Activated CD8-positive, alpha-beta T cell treated with anti-CD3 and anti-CD28 coated beads for 36 hours (primary cell): ENCODE measurements at regions not wholly inside any gene's neighbourhood (a gene's known extent, or its start where the extent isn't known, plus 50 kb on each side); places are given as distances from the start of the nearest gene placed in this dataset.

Experiments used
- ATAC-seq: fragments of 200-7000 bp; cut with Tn5 transposase; one replicate; pipeline ENCODE4 v1.10.0; 2021; ENCODE audit warnings: mild to moderate bottlenecking, moderate library complexity
- CTCF ChIA-PET: fragments of 350-600 bp; sonication (Branson Sonifier 250); formaldehyde crosslinking; loops from one replicate; lab custom pipeline; 2021; ENCODE audit warnings: antibody characterized with exemption; lab: Charles Lee
- POLR2A ChIA-PET: fragments of 350-600 bp; sonication (Branson Sonifier 250); formaldehyde crosslinking; loops from one replicate; lab custom pipeline; 2021; ENCODE audit warnings: antibody characterized with exemption; lab: Charles Lee
- DNase-seq: peaks from one replicate; pipeline ENCODE4 v3.0.0-alpha.2; 2020
- H3K27ac Mint-ChIP-seq: one replicate; pipeline ENCODE4 v1.8.0; 2021; ENCODE audit warnings: mild to moderate bottlenecking, mixed read lengths
- H3K27me3 Mint-ChIP-seq: one replicate; pipeline ENCODE4 v1.8.0; 2021; ENCODE audit warnings: mixed read lengths
- H3K36me3 Mint-ChIP-seq: one replicate; pipeline ENCODE4 v1.8.0; 2021; ENCODE audit warnings: low read depth, mixed read lengths
- H3K4me1 Mint-ChIP-seq: one replicate; pipeline ENCODE4 v1.8.0; 2021; ENCODE audit warnings: low read depth, mixed read lengths
- H3K4me3 Mint-ChIP-seq: one replicate; pipeline ENCODE4 v1.8.0; 2021; ENCODE audit warnings: mild to moderate bottlenecking, moderate library complexity, mixed read lengths
- H3K9me3 Mint-ChIP-seq: one replicate; pipeline ENCODE4 v1.8.0; 2021; ENCODE audit warnings: mixed read lengths
- intact Hi-C: fragments of 100-400 bp; cut with micrococcal nuclease; formaldehyde crosslinking; loops from one replicate; pipeline ENCODE4 v1.10.0; 2022
- TF ChIP-seq, protein P1 (sequence below): fragments of 200-600 bp; IDR thresholded peaks from one replicate; pipeline ENCODE4 v1.8.0; 2022; ENCODE audit warnings: antibody characterized with exemption, mild to moderate bottlenecking

DNA sequence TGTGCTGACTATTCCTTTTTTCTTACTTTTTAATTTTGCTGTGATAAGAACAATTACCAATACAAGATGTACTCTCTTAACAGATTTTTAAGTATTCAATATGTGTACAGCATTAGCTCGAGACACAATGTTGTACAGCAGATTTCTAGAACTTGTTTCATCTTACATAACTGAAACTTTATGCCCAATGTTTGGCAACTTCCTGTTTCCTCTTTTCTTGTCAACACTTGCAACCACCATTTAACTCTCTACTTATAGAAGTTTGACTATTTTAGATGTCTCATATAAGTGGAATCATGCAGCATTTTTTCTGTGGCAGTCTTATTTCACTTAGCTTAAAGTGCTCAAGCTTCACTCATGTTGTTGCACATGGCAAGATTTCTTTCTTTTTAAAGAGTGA, 1426.8 kb downstream of the SLITRK5 start:
- Mint-ChIP-seq H3K27me3 (no peaks in the 10 kb centered on the region), H3K4me3 (no peak overlapping the region), H3K36me3 (no peaks in the 10 kb centered on the region), H3K4me1 (no peaks in the 10 kb centered on the region), H3K27ac (no peak overlapping the region), H3K9me3 (peaks cover 7% of the 10 kb centered on the region)
- ChIA-PET CTCF (no interaction called here), POLR2A (no interaction called here)
- DNase-seq (no peak), ATAC-seq (no peak)
- TF ChIP-seq, protein P1, sequence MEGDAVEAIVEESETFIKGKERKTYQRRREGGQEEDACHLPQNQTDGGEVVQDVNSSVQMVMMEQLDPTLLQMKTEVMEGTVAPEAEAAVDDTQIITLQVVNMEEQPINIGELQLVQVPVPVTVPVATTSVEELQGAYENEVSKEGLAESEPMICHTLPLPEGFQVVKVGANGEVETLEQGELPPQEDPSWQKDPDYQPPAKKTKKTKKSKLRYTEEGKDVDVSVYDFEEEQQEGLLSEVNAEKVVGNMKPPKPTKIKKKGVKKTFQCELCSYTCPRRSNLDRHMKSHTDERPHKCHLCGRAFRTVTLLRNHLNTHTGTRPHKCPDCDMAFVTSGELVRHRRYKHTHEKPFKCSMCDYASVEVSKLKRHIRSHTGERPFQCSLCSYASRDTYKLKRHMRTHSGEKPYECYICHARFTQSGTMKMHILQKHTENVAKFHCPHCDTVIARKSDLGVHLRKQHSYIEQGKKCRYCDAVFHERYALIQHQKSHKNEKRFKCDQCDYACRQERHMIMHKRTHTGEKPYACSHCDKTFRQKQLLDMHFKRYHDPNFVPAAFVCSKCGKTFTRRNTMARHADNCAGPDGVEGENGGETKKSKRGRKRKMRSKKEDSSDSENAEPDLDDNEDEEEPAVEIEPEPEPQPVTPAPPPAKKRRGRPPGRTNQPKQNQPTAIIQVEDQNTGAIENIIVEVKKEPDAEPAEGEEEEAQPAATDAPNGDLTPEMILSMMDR = no peak
- intact Hi-C loops = no loop called here

DNA sequence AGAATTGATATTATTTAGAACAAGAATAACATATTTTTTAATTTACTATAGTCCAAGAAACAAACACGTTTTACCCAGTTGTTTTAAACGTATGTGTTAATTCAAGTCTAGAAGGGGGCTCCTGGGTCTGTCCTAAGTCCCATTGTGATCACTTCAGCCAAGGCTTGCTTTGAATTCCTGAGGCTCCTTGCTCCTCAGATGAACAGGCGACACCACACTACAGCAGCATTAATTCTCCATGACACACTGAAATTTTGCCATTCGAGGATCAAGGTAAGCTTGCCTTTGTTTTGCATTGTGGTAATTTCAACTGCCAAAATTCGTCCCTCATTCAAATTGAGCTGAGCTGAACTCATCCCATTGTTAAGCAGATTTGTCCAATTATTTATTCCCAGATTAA, 1442.6 kb downstream of the SLITRK5 start:
- no peaks in the 10 kb centered on the region for H3K4me1 Mint-ChIP-seq
- peaks cover 2% of the 10 kb centered on the region for H3K9me3 Mint-ChIP-seq
- no peaks in the 10 kb centered on the region for H3K36me3 Mint-ChIP-seq
- H3K27me3 Mint-ChIP-seq = no peaks in the 10 kb centered on the region
- H3K4me3 Mint-ChIP-seq = no peak overlapping the region
- no peak for DNase-seq
- ChIA-PET POLR2A (no interaction called here), CTCF (no interaction called here)
- intact Hi-C loops = no loop called here
- H3K27ac Mint-ChIP-seq = no peak overlapping the region
- no peak for ATAC-seq
- TF ChIP-seq, protein P1 = no peak

DNA sequence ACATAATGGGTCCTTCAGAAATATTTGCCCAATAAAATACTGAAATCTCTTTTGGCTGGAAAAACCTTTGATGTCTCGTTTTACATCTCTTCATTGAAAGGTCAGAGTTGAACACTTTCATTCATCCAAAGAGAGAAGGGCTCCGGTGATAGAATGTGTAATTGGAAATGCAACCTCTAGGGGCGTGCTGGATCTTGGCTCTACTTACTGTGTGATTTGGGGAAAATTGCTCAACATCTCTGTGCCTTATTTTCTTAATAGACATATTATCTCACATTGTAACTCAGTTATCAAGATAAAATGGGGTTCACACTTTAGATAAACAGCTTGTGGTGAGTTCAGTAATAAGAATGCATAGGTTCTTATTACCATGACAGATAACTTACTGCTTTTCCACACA, 1444.1 kb downstream of the SLITRK5 start:
- H3K36me3 Mint-ChIP-seq = no peaks in the 10 kb centered on the region
- TF ChIP-seq, protein P1 = no peak
- no peak overlapping the region for H3K4me3 Mint-ChIP-seq
- H3K9me3 Mint-ChIP-seq = peaks cover 7% of the 10 kb centered on the region
- no peaks in the 10 kb centered on the region for H3K27me3 Mint-ChIP-seq
- intact Hi-C loops = no loop called here
- DNase-seq = no peak
- ChIA-PET POLR2A (no interaction called here), CTCF (no interaction called here)
- H3K4me1 Mint-ChIP-seq = no peaks in the 10 kb centered on the region
- H3K27ac Mint-ChIP-seq = no peak overlapping the region
- no peak for ATAC-seq

DNA sequence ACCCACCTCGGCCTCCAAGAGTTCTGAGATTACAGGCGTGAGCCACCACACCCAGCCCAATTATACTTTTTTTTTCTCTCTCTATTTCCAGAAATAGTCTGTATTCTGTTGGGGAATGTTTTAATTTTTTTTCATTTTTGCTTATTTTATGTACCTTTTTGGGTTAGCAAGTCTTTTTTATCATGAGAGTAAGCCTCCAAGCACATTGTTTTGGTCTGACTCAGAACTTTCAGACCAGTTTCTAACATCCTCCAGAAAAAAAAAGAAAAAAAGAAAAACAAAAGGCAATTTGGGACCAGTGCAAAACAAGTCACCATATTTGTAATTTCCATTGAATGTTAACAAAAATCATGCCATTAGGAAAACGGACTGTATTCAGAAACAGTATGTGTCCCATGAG, 1465.5 kb downstream of the SLITRK5 start:
- no peak overlapping the region for H3K4me3 Mint-ChIP-seq
- ATAC-seq (no peak), DNase-seq (no peak)
- H3K27ac Mint-ChIP-seq = no peak overlapping the region
- H3K4me1 Mint-ChIP-seq = no peaks in the 10 kb centered on the region
- intact Hi-C loops = no loop called here
- POLR2A ChIA-PET = no interaction called here
- TF ChIP-seq, protein P1 = no peak
- H3K27me3 Mint-ChIP-seq = no peaks in the 10 kb centered on the region
- CTCF ChIA-PET = no interaction called here
- no peaks in the 10 kb centered on the region for H3K36me3 Mint-ChIP-seq
- H3K9me3 Mint-ChIP-seq = peaks cover 5% of the 10 kb centered on the region

DNA sequence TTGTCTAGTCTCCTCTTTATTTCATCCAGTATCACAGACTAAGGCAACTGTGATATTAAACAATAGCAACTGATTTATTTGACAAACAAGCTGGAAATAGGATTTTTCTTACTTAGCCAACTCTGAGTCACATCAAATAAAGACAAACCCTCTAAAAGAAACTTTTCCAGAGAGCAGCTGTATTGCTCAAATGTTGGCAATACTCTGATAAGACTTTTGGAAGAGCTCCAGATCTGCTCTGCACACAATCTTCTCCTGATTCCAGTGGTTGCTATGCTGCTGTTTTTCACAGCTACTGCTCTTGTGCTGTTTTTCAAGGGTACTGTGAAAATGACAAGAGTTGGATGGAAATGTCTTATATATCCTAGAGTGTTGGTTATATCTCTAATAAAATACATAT, 1479.2 kb downstream of the SLITRK5 start:
- POLR2A ChIA-PET = no interaction called here
- ATAC-seq (no peak), DNase-seq (no peak)
- CTCF ChIA-PET = no interaction called here
- H3K27ac Mint-ChIP-seq = no peak overlapping the region
- H3K9me3 Mint-ChIP-seq = peaks cover 6% of the 10 kb centered on the region
- no peaks in the 10 kb centered on the region for H3K4me1 Mint-ChIP-seq
- no peak overlapping the region for H3K4me3 Mint-ChIP-seq
- H3K27me3 Mint-ChIP-seq = no peaks in the 10 kb centered on the region
- intact Hi-C loops = no loop called here
- TF ChIP-seq, protein P1 = no peak
- H3K36me3 Mint-ChIP-seq = no peaks in the 10 kb centered on the region
